Activated T-helper 1 cell treated with anti-CD3 and anti-CD28 coated beads, Interleukin-12 subunit alpha, Interleukin-12 subunit beta, Interleukin-2, Interleukin-4 antibody, amounts not matched to agents 30 ng/mL and 10 ng/mL and 1 ng/mL, durations not matched to agents 14 hours and 24 hours and 36 hours (primary cell): ENCODE measurements at regions not wholly inside any gene's neighbourhood (a gene's known extent, or its start where the extent isn't known, plus 50 kb on each side); places are given as distances from the start of the nearest gene placed in this dataset.
"Not testable (repeated sequence)": the region's sequence is repeated elsewhere in the genome, so short reads cannot be mapped to it uniquely, and the experiment has no call there.

Source experiments
- DNase-seq: peaks from one replicate; pipeline ENCODE4 v3.0.0; 2021; ENCODE audit warnings: low spot score
- H3K27ac Mint-ChIP-seq: one replicate; pipeline ENCODE4 v1.8.0; 2021; ENCODE audit warnings: mild to moderate bottlenecking, mixed read lengths
- H3K27me3 Mint-ChIP-seq: one replicate; pipeline ENCODE4 v1.8.0; 2022; ENCODE audit warnings: mild to moderate bottlenecking, moderate library complexity, mixed read lengths; ENCODE audit not compliant: insufficient read depth
- H3K36me3 Mint-ChIP-seq: one replicate; pipeline ENCODE4 v1.8.0; 2021; ENCODE audit warnings: low read depth, mixed read lengths
- H3K4me1 Mint-ChIP-seq: one replicate; pipeline ENCODE4 v1.8.0; 2021; ENCODE audit warnings: low read depth, mixed read lengths
- H3K4me3 Mint-ChIP-seq: one replicate; pipeline ENCODE4 v1.8.0; 2021; ENCODE audit warnings: mild to moderate bottlenecking, moderate library complexity, mixed read lengths
- H3K9me3 Mint-ChIP-seq: one replicate; pipeline ENCODE4 v1.8.0; 2021; ENCODE audit warnings: mixed read lengths
- intact Hi-C: fragments of 100-400 bp; cut with micrococcal nuclease; formaldehyde crosslinking; loops from one replicate; pipeline ENCODE4 v1.15.1; 2024

DNA sequence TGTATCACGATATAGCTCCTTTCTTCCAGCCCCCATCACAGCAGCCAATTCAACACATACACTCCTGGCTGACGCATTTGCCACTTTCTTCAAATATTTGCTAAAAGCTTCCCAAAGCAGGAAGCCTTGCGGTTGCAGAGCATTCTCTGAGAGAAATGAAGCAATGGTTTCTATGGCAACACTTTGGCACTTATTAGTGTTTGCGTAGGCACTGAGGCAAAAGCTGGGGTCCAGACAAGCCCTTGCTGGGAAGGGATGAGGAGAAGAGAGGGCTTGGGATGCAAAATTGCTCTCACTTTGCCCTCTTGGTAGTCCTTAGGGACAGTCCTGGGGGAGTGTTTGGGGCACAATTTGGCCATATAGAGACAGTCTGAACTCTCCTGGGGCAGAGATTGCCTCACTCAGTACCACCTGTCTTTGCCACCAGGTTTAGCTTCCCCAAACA, 55.0 kb upstream of the PAK3 start:
- no peaks in the 10 kb centered on the region for H3K36me3 Mint-ChIP-seq
- no peak for DNase-seq
- intact Hi-C loops, result no loop called here
- no peaks in the 10 kb centered on the region for H3K4me1 Mint-ChIP-seq
- no peaks in the 10 kb centered on the region for H3K9me3 Mint-ChIP-seq
- no peaks in the 10 kb centered on the region for H3K27me3 Mint-ChIP-seq
- no peak overlapping the region for H3K27ac Mint-ChIP-seq
- no peak overlapping the region for H3K4me3 Mint-ChIP-seq

DNA sequence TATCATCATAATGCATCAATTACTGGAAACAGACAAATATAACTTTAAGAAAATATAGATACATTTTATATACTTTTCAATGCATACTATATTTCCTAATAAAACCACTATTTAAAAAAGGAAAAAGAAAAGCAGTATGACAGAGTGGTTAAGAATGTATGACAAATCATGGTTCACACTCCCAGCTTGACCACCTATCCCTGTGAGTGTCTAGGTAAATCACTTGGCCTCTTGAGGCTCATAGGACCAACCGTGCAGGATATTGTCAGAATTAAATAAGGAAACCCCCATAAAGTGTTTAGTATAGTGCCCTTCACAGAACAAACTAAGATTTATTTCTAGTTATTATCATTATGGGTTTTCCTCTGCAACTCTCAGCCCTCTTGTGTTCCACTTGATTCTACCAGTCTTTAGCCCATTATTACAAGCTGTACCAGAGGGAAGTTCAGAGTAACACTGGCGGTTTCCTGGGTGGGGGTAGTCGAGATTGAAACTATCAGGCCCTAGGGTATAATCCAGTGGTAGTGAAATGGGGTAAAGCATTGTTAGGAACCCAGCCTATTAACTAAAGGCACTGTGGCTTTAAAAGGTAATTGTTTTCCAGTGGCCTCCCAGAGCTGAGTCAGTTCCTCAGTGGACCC, 55.5 kb upstream of the PAK3 start:
- Mint-ChIP-seq H3K4me1 (no peaks in the 10 kb centered on the region), H3K27ac (no peak overlapping the region), H3K36me3 (no peaks in the 10 kb centered on the region), H3K9me3 (no peaks in the 10 kb centered on the region), H3K4me3 (no peak overlapping the region), H3K27me3 (no peaks in the 10 kb centered on the region)
- intact Hi-C loops, result no loop called here
- DNase-seq, result no peak

DNA sequence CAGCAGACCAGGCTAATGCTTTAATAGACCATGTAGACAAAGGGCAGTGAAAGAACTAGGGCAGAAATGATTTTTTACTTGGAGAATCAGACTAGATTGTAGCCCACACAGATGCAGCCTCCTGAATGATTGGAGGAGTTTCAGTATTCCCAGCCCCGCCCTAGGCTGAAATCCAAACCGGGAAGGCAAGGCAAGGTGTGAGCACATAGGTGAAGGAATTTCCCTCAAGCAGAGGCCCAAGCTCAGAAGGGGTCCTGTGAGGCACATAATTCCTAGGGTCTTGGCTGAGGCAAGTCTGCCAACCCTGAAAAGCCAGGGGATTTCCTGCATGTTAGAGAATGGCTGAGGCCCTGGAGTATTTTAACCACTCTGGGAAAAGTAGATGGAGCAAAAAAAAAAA, 56.4 kb upstream of the PAK3 start:
- no peak overlapping the region for H3K27ac Mint-ChIP-seq
- H3K9me3 Mint-ChIP-seq, result no peaks in the 10 kb centered on the region
- DNase-seq, result no peak
- no peaks in the 10 kb centered on the region for H3K4me1 Mint-ChIP-seq
- no peaks in the 10 kb centered on the region for H3K27me3 Mint-ChIP-seq
- intact Hi-C loops, result no loop called here
- no peaks in the 10 kb centered on the region for H3K36me3 Mint-ChIP-seq
- H3K4me3 Mint-ChIP-seq, result no peak overlapping the region

DNA sequence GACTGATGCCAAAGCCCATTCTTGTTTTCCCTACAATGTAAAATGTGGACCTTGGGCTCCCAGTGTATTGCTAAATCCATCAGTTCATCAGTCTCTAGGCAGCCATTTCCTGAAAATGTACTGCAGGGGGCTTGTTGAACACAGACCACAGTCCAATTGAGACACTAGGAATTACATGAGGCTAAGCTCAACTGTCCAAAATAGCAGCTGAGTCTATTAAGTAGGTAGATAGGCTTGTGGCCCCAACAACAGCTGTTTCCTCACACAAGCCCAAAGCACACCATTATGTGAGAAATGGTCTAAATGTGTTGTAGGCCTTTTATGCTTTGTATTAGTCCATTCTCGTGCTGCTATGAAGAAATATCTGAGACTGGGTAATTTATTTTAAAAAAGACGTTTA, 60.0 kb upstream of the PAK3 start:
- Mint-ChIP-seq H3K27me3 (no peaks in the 10 kb centered on the region), H3K27ac (no peak overlapping the region), H3K4me1 (no peaks in the 10 kb centered on the region), H3K4me3 (no peak overlapping the region), H3K9me3 (no peaks in the 10 kb centered on the region), H3K36me3 (no peaks in the 10 kb centered on the region)
- DNase-seq, result no peak
- intact Hi-C loops, result no loop called here

DNA sequence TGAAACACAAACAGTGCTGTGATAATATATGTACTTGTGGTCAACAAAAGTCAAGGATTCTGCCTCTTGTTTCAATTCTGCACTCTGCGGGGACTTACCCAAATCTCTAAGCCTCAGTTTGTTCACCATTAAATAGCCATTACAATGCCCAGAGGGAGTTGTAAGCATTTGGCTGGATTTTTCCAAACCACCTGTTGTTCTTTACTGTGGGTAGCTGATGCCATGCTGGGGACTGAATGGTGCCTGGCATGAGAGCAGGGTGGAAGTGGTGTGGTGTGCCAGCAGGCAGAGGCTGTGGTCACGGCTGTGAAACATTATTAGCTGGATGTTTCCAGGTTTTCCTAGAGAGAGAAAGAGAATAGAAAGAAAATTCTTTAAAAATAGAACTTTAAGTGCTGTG, 60.7 kb upstream of the PAK3 start:
- H3K27me3 Mint-ChIP-seq, result no peaks in the 10 kb centered on the region
- intact Hi-C loops, result no loop called here
- H3K4me1 Mint-ChIP-seq, result no peaks in the 10 kb centered on the region
- H3K36me3 Mint-ChIP-seq, result no peaks in the 10 kb centered on the region
- DNase-seq, result no peak
- H3K27ac Mint-ChIP-seq, result no peak overlapping the region
- H3K4me3 Mint-ChIP-seq, result no peak overlapping the region
- H3K9me3 Mint-ChIP-seq, result no peaks in the 10 kb centered on the region

DNA sequence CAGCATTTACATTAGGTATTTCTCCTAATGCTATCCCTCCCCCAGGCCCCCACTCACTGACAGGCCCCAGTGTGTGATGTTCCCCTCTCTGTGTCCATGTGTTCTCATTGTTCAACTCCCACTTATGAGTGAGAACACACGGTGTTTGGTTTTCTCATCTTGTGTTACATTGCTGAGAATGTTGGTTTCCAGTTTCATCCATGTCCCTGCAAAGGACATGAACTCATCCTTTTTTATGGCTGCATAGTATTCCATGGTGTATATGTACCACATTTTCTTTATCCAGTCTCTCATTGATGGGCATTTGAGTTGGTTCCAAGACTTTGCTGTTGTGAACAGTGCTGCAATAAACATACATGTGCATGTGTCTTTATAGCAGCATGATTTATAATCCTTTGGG, 73.0 kb upstream of the PAK3 start:
- H3K27ac Mint-ChIP-seq, H3K4me3 Mint-ChIP-seq, H3K27me3 Mint-ChIP-seq, H3K9me3 Mint-ChIP-seq, H3K36me3 Mint-ChIP-seq, intact Hi-C loops, H3K4me1 Mint-ChIP-seq, DNase-seq: not testable (repeated sequence)

DNA sequence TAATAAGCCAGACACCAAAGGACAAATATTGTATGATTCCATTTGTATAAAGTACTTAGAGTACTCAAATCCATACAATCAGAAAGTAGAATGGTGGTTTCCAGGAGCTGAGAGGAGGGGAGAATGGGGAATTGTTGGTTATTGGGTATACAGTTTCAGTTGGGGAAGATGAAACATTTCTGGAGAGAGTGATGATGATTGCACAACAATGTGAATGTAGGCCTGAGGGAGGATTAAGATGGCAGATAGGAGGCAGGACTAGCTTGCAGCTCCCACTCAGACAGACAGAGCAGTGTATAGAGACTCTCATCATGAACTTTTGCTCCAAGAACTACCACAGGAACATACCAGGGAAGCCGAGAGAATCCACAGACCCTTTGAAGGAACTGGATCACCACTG, 75.7 kb upstream of the PAK3 start:
- no peaks in the 10 kb centered on the region for H3K27me3 Mint-ChIP-seq
- H3K4me3 Mint-ChIP-seq, result no peak overlapping the region
- no peaks in the 10 kb centered on the region for H3K9me3 Mint-ChIP-seq
- DNase-seq, result no peak
- H3K27ac Mint-ChIP-seq, result no peak overlapping the region
- intact Hi-C loops, result no loop called here
- no peaks in the 10 kb centered on the region for H3K36me3 Mint-ChIP-seq
- no peaks in the 10 kb centered on the region for H3K4me1 Mint-ChIP-seq

DNA sequence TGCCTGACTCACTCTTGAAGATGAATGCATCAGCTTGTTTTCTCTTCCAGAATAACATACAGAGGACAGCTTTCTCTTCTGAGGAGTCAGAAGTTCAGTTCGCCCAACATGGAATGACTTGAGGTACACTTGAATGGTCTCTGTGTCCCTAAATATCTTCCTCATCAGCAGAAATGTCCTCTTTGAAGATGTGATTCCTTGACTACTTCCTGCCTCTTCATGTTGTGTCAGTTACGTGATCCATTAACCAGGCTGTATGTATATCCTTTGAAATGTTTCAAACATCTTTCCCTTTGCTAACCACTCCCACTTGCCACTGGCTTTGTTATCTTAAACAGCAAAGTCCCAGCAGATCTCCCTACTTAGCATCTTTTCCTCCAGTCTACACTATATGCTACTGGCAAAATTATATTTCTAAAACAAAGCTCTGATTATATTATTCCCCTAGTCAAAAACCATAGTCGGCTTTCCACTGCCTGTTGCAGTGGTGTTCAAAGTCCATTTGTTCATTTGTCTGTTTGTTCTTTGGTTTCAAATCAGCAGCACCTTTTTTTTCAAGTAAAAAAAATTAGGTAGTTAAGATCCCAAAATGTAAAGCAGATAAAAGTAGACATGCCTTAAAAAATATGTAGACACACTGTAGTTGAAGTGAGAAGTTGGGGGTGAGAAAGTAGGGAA, 82.1 kb upstream of the PAK3 start:
- DNase-seq, result no peak
- no peak overlapping the region for H3K4me3 Mint-ChIP-seq
- no peak overlapping the region for H3K27ac Mint-ChIP-seq
- H3K27me3 Mint-ChIP-seq, result no peaks in the 10 kb centered on the region
- no peaks in the 10 kb centered on the region for H3K9me3 Mint-ChIP-seq
- no peaks in the 10 kb centered on the region for H3K36me3 Mint-ChIP-seq
- H3K4me1 Mint-ChIP-seq, result no peaks in the 10 kb centered on the region
- intact Hi-C loops, result no loop called here

DNA sequence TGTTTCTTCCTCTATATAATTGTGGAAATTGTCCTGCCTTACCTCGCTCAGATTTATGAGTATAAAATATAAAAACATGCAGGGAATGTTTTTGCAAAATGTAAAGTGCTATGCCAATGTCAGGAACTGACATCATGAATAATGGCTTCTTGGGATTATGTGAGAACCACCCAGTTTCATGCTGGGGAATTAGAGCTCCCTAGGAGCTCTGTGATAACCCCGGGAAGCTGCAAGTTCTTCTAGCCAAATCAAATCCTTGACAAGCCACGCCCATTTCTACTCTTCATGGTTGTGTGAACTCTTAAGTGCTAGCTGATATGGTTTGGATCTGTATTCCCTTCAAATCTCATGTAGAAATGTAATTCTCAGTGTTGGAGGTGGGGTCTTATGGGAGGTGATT, 85.9 kb upstream of the PAK3 start:
- H3K4me3 Mint-ChIP-seq, result no peak overlapping the region
- H3K36me3 Mint-ChIP-seq, result no peaks in the 10 kb centered on the region
- intact Hi-C loops, result no loop called here
- DNase-seq, result no peak
- H3K9me3 Mint-ChIP-seq, result no peaks in the 10 kb centered on the region
- no peaks in the 10 kb centered on the region for H3K27me3 Mint-ChIP-seq
- H3K27ac Mint-ChIP-seq, result no peak overlapping the region
- no peaks in the 10 kb centered on the region for H3K4me1 Mint-ChIP-seq

DNA sequence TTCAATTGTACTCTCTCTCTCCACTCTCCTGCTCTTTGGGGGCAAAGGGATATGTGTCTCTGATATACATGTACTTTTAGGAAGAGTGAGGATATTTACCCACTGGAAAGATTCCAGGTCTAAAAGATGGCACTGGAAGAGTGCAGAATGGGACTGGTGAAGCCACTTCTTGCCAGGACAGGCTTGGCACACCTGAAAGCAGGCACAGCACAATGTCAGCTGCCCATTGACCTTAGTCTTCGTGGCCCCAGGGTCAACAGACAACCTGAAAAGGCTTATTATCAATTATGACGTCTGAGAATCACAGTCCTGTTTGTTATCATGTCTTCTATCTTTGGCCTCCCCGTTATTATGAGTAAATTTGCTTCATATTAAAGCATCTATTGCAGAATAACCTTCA, 86.7 kb upstream of the PAK3 start:
- no peak for DNase-seq
- H3K4me3 Mint-ChIP-seq, result no peak overlapping the region
- no peaks in the 10 kb centered on the region for H3K4me1 Mint-ChIP-seq
- no peaks in the 10 kb centered on the region for H3K36me3 Mint-ChIP-seq
- intact Hi-C loops, result no loop called here
- H3K27me3 Mint-ChIP-seq, result no peaks in the 10 kb centered on the region
- no peaks in the 10 kb centered on the region for H3K9me3 Mint-ChIP-seq
- H3K27ac Mint-ChIP-seq, result no peak overlapping the region

DNA sequence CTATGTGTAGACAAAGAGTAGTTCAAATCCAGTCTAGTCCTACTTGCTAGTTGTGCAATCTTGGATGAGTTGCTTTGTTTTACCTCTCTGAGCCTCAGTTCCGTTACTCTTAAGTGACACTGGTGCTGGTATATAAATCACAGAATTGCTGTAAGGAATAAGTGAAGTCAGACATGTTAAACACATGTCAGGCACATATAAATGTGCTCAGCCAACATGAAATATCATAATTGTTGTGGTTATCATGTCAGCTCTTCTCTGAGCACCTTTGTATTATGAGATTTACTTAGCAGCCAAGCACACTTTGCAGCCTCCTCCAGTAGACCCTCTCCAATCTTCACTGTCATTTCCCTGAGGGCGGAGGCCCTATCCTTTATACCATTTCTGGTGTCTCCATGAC, 87.9 kb upstream of the PAK3 start:
- no peak for DNase-seq
- Mint-ChIP-seq H3K4me1 (no peaks in the 10 kb centered on the region), H3K9me3 (no peaks in the 10 kb centered on the region), H3K27ac (no peak overlapping the region), H3K27me3 (no peaks in the 10 kb centered on the region), H3K4me3 (no peak overlapping the region), H3K36me3 (no peaks in the 10 kb centered on the region)
- intact Hi-C loops, result no loop called here

DNA sequence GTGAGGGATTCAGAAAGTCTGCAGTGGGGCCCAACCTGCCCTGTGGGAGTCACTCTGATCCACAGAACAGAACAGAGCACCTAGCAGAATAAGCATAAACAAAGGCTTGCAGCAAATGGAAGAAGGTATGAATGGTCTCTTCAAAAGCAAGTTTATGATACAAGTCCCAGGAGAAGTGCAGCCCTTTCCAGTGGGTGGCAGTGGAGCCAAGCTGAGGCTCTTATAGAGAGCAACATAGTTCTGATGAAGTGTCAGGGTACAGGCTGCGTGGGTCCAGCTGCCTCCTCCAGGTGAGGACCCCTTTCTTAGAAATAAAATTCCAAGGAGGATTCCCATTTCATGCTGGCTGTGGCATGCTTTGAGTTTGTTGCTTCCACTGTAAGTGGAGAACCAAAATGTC, 88.8 kb upstream of the PAK3 start:
- H3K27me3 Mint-ChIP-seq, result no peaks in the 10 kb centered on the region
- H3K36me3 Mint-ChIP-seq, result no peaks in the 10 kb centered on the region
- no peaks in the 10 kb centered on the region for H3K9me3 Mint-ChIP-seq
- H3K4me3 Mint-ChIP-seq, result no peak overlapping the region
- H3K27ac Mint-ChIP-seq, result no peak overlapping the region
- intact Hi-C loops, result no loop called here
- DNase-seq, result no peak
- no peaks in the 10 kb centered on the region for H3K4me1 Mint-ChIP-seq

DNA sequence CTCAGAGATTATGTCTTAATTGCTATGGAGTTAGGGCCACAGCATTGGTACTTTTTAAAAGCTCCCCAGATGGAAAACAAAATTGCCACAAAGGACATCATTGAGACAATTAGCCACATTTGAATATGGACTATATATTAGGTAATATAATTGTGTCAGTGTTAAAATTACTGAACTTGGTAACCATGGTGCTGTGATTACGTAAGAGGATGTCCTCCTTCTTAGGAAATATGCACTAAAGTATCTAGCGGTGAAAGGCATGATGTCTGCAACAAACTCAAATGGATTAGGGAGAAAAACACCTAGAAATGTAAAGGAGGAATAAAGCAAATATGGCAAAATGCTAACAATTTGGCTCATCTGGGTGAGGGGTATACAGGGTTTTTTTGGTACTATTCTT, 89.9 kb upstream of the PAK3 start:
- Mint-ChIP-seq H3K27me3 (no peaks in the 10 kb centered on the region), H3K4me1 (no peaks in the 10 kb centered on the region), H3K9me3 (no peaks in the 10 kb centered on the region), H3K27ac (no peak overlapping the region), H3K4me3 (no peak overlapping the region), H3K36me3 (no peaks in the 10 kb centered on the region)
- intact Hi-C loops, result no loop called here
- no peak for DNase-seq

DNA sequence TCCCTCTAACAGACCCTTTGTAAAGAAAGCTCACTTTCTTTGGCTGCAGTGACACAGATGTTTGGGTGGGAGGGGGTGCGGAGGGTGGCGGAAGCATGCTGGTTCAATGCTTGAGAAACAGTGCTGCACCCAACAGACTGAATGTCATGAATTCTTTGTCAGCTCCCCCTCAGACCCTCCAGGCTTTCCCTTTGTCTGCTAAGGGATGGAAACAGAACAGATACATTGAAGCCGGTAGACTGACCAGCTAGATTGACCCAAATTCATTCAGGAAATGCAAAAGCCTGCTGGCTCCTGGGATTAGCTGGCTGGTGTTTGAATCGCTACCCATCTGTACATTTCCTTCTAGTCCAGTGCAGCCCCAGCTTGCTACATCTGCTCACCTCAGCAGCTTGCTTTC, 90.8 kb upstream of the PAK3 start:
- intact Hi-C loops, result no loop called here
- Mint-ChIP-seq H3K4me1 (no peaks in the 10 kb centered on the region), H3K4me3 (no peak overlapping the region), H3K9me3 (no peaks in the 10 kb centered on the region), H3K36me3 (no peaks in the 10 kb centered on the region), H3K27ac (no peak overlapping the region), H3K27me3 (no peaks in the 10 kb centered on the region)
- DNase-seq, result no peak
